Retinal pigment epithelial cell (primary cell): ENCODE measurements at regions not wholly inside any gene's neighbourhood (a gene's known extent, or its start where the extent isn't known, plus 50 kb on each side); places are given as distances from the start of the nearest gene placed in this dataset.
A peak's percentile ranks its signal among the peaks of the same experiment; 100 is the strongest.

ENCODE experiments used
- DNase-seq: peaks from one replicate; pipeline ENCODE4 v3.0.0-alpha.2; 2010; ENCODE audit warnings: low read depth
- H3K4me3 ChIP-seq: 2 replicates; pipeline ENCODE4 v1.5.1; 2011; ENCODE audit warnings: mild to moderate bottlenecking, low read length, control low read depth, moderate library complexity
- CTCF ChIP-seq: conservative IDR thresholded peaks from 2 replicates; pipeline ENCODE4 v1.5.1; 2011; ENCODE audit warnings: low read depth, low read length, control low read depth, inconsistent platforms

DNA sequence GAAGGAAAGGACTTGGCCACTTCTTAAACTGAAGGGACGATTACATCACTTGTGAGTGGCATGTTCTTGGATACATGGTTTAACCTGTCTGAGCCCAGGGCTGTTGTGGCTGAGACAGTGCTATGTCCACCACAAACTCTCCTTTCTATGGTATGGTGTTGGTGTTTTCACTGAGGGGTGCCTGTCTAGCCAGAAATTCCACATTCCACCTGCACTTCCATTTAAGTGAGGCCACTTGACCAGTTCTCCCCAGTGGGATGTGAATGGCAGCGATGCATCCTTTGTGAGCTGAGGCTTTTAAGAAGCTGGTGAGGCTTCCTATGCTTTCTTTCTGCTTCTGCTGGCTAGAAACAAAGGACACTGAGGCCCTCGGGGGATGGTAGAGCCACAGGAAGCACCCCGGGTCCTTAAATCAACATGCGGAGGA lies 151.4 kb upstream of the CHD6 start:
- no peak for DNase-seq
- no peak overlapping the region for H3K4me3 ChIP-seq
- TF ChIP-seq CTCF, result no peak

DNA sequence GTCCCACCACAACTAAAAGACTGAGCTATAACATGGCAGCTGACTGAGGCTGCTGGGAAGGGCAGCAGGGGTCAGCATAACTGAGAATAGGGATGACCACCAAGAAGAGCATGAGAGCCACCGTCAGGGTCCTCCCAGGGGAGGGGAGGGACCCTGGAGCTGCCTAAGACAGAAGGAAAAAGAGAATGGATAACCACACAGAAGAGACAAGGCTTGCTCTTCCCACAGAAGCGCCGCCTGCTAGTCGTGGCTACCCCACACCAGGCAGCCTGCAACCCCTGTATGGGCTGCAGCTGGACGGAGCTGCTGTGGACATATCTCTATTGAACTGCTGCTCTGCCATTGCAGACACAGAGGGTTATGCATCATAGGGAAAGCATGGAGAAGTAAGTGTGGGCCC lies 132.0 kb upstream of the CHD6 start:
- no peak for DNase-seq
- no peak for TF ChIP-seq CTCF
- no peak overlapping the region for H3K4me3 ChIP-seq

DNA sequence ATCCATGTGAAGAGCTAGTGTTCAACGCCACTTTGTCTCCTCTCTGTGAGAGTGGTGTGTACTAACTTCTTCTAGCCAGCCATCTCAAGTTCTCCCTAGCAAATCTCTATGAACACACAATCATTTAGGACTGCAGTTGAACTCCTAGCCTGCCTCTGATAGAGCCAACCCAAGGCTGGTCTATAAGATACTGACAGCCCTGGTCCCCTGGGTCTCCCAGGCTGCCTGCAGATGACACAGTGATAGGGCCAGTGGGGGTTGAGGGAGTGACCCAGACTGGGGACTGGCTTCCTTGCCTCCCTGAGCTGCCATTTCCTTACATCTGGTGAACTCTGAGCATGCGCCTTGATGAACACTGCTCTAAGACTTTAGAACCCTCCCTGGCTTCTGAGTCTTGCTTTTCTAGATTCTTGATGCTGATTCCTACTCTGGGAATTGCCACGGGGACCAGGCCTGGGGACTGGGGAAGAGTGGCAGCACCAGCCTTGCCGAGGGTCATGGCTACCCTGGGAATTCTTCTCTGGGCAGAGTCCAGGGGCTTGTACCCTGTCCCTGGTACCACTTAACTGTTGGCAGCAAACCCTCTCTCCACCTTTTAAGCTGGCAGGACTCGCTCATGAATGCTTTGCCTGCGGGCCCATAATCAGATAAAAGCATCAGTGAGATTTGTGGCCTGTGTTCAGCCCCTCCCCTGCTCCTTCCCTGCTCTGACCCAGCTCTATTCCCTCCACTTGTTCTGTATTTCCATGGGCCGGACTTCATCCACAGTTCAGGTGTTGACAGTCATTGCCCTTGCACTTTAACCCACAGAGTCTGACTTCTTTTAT lies 130.8 kb upstream of the CHD6 start:
- TF ChIP-seq CTCF, result no peak
- no peak overlapping the region for H3K4me3 ChIP-seq
- no peak for DNase-seq

DNA sequence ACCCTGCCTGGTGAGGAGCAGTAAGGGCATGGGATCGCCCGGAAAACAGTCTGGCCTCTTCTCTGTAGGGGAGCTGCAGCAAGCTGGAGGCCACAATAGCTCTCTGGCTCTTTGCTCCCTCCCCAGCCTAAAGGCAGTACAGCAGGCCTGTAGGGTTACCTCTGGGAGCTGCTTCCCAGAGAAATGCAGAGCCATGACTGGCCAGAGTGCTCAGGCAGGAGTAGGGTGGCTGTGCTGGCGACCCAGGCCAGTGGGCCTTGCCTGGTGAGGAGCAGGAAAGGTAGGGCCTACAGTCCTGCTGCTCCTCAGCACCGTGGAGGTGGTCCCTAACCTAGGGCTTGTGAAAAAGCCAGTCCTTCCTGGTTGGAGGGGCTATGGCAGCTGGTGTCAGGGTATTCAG lies 129.9 kb upstream of the CHD6 start:
- no peak for DNase-seq
- no peak overlapping the region for H3K4me3 ChIP-seq
- TF ChIP-seq CTCF, result no peak

- DNase-seq, result no peak
- H3K4me3 ChIP-seq, result no peak overlapping the region
- TF ChIP-seq CTCF, result no peak
Observed at GRCh38 chr20:41747226-41747625, 129.0 kb upstream of the CHD6 start.

DNA sequence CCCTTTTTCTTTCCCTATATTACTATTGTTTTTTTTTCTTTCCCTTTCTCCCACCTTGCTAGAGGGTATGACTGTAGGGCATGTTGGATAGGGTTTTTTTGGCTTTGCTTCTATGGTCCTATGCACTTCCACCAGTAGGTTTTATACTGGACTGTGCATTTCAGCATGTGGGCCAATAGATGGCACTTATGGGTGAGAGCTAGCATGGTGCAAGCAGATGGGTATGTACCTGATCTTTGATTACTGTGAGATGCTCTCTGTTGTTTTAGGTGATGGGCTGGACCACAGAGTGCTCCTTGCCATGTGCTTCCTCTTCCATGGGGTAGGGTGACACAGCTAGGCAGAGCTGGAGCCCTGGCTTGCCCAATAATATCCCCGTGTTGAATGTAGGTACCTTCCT lies 128.5 kb upstream of the CHD6 start:
- no peak overlapping the region for H3K4me3 ChIP-seq
- no peak for DNase-seq
- TF ChIP-seq CTCF, result no peak

DNA sequence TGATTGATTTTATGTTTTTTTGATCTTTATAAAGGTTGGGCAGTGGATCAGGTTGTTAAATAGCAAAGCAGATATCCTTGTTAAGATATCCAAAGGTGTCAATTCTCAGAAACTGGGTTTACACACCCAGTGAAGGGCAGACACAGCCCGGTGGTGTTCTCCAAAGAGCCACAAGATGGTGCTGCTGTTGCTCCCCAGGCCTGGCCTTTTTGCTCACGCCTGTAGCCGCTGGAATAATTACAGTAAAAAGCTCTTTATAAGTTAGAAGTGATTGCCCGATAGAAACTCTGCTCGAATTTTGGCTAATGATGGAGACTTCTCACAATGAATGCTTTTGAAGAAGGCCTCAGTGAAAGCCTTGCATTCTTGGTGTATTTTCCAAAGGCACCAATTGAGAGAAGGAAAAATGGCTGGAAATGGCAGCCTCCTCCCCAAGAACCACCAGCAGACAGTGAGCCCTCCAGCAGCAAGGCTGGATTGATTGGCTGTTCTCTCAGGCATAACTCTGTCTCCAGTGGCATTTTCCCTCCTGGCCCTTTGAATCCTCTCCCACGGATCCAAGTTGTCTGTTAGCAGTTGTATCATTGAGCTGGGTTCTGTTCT lies 120.5 kb upstream of the CHD6 start:
- TF ChIP-seq CTCF, result peak; percentile 86
- DNase-seq, result no peak
- no peak overlapping the region for H3K4me3 ChIP-seq
